Germinal center (tissue), 1 donor: ENCODE measurements at regions not wholly inside any gene's neighbourhood (a gene's known extent, or its start where the extent isn't known, plus 50 kb on each side); places are given as distances from the start of the nearest gene placed in this dataset.
"Not testable (repeated sequence)": the region's sequence is repeated elsewhere in the genome, so short reads cannot be mapped to it uniquely, and the experiment has no call there.

Source experiments
- DNase-seq: peaks from one replicate; pipeline ENCODE4 v3.0.0; 2012; ENCODE audit warnings: mixed read lengths, low spot score

GRCh38 chr1:58836408-58836807 lies 52.6 kb upstream of the JUN start:
- DNase-seq: no peak

DNA sequence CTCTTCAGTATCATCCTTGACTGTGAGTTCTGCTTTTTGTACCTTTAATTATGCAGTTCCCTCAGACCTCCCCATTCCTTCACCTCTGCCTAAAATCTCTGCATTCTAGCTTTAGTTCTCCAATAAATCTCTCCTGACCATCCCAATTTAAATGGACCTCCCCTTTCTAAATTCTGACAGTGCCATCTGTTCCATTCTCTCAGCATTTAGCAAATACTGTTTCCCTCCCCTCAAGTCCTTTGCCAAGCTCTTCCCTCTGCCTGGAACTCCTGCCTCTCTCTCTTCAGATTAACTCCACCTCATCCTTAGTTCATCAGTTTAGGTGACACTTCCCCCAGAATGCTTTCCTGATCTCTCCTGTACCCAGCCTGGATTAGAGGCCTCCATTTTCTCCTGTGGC lies 54.0 kb upstream of the JUN start:
- no peak for DNase-seq

- no peak for DNase-seq
These were observed 55.4 kb upstream of the JUN start for GRCh38 chr1:58839147-58839795.

- DNase-seq: no peak
These were observed 56.3 kb upstream of the JUN start for GRCh38 chr1:58839846-58840835.

- DNase-seq: peak; percentile 18
These were observed 57.6 kb upstream of the JUN start for GRCh38 chr1:58841455-58841854.

GRCh38 chr1:58842941-58843340 lies 59.1 kb upstream of the JUN start:
- DNase-seq: no peak

GRCh38 chr1:58844176-58844575 lies 60.3 kb upstream of the JUN start:
- no peak for DNase-seq

DNA sequence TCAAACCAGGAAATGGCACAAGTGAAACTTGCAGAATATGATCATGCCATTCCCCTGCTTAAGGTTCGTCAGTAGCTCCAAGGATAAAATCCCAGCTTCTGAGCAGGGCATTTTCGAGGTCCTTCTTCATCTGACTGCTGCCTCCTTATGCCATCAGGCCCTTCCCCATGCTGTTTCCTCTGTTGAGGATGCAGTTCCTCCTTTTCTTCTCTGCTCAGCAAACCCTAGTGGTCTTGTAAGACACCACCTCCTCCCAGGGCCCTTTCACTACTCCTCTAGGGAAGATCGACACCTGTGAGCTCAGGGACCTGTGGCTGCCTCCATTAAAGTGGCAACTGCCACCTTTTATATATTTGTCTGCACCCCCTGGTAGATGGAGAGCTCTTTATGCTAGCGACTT lies 62.1 kb upstream of the JUN start:
- DNase-seq: no peak

DNA sequence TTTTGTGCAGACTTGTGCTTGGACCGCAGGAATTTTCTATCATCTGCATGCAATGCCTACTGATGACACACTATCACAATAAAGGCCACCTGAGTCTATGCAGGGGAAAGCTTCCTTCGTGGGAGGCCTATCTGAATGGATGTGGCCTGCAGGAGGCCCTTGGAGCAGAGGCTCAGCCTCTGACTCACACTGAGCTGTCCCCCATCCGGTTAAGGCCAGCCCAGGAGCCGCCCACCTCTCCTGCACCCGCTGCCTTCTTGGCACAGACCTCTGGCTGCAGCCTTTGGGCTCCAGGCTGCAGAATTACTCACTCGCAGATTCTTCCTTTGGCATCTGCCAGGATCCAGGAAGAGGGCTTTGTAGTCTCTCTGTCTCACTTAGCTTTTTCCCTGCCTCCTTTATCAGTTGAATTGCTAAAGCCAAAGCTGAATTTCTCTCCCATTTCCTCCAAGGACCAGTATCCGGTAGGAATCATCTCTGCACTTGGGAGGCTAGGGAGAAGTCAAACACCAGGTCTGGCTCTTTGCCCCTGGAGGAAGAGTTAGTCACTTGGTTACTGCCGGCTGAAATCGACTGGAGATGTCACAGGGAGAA lies 65.1 kb upstream of the JUN start:
- no peak for DNase-seq

DNA sequence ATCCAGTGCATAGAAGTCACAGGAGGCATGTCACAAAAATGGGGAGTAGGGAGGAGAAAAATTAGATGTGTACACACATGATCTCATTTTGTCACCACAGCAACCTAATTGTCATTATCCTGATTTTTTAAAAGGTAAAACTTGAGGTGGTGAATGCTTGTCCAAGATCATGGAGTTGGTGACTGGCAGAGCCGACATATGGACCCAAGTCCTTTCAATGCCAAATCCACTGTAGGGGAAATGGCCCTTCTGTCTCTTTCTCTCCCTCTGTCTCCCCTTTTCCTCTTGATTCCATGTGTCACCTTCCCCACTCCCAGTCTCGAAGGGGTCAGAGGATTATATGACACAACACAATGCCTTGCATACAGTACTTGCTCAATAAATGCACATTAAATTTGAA lies 65.7 kb upstream of the JUN start:
- no peak for DNase-seq

DNA sequence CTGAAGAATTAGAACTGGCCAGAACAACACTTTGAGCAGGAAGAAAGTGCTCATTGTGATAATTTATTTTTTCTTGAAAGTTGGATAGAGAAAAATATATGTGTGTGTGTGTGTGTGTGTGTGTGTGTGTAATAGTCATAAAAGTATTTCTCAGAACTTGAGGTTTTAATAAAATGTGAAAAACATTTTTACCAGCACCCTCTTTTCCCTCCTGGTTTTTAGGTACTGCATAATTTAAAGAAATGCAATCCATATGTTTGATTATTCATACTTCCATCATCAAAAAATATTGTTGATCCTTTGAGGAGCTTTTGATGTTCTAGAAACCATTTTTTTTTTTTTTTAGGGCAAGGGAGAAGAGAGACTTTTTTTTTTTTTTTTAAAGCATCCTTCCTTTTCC lies 66.8 kb upstream of the JUN start:
- no peak for DNase-seq

DNA sequence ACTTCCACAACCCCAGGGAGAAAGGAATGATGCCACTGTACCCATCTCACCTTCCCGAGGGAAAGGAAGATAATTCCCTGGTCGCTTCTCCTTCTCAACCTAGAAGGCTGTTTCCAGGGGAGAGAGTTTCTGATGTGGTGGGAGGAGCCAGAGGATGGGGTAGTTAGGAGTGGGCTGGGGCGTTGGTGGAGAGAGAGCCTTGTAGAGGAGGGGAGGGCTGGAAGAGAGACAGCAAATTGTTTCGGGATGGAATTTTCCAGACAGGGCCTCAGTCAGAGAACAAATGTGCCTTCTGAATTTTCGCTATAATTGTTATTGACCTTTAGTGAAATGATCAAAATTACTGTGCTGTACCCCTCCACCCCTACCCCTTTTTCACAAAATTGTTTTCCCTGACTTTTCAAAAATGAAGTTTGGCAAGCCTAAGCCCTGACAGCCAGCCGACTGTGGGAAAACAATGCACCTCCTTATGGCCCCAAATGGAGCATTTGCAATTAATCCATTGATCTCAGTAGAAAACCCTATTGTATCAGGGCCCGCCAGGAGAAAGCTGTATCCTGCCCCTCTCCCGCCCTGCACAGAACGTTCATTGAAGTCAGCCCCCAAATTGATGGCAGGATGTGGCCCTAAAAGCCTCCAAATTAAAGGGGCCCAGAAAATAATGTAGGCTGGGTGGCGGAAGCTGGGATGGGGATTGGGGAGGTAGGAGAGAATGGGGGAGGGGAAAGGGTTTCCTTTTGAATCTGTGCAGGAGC lies 69.1 kb upstream of the JUN start:
- DNase-seq: no peak

DNA sequence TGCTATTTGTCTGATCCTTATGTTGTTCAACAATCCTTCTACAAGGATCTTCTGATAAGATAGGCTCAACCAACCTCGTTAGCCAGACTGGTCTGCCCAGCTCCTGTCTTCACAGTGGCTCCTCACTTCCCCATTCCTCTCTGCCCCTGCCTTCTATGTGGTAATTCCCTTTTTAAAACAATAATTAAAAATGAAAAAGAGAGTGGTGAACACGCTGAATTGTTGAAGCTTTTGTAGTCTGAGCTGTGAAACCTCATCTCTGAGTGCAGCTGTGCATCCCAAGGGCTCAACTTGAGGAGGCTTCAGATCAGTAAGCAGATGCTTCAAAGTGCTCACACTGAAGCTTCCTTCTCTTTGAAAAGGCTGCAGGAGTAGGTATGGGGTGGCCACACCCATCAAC lies 70.7 kb upstream of the JUN start:
- no peak for DNase-seq

- no peak for DNase-seq
These were observed 71.7 kb upstream of the JUN start for GRCh38 chr1:58855274-58856165.

DNA sequence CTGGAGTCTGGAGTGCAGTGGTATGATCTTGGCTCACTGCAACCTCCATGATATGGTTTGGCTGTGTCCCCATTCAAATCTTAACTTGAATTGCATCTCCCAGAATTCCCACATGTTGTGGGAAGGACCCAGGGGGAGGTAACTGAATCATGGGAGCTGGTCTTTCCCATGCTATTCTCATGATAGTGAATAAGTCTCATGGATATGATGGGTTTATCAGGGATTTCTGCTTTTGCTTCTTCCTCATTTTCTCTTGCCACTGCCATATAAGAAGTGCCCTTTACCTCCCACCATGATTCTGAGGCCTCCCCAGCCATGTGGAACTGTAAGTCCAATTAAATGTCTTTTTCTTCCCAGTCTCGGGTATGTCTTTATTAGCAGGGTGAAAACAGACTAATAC lies 72.4 kb upstream of the JUN start:
- DNase-seq: not testable (repeated sequence)

DNA sequence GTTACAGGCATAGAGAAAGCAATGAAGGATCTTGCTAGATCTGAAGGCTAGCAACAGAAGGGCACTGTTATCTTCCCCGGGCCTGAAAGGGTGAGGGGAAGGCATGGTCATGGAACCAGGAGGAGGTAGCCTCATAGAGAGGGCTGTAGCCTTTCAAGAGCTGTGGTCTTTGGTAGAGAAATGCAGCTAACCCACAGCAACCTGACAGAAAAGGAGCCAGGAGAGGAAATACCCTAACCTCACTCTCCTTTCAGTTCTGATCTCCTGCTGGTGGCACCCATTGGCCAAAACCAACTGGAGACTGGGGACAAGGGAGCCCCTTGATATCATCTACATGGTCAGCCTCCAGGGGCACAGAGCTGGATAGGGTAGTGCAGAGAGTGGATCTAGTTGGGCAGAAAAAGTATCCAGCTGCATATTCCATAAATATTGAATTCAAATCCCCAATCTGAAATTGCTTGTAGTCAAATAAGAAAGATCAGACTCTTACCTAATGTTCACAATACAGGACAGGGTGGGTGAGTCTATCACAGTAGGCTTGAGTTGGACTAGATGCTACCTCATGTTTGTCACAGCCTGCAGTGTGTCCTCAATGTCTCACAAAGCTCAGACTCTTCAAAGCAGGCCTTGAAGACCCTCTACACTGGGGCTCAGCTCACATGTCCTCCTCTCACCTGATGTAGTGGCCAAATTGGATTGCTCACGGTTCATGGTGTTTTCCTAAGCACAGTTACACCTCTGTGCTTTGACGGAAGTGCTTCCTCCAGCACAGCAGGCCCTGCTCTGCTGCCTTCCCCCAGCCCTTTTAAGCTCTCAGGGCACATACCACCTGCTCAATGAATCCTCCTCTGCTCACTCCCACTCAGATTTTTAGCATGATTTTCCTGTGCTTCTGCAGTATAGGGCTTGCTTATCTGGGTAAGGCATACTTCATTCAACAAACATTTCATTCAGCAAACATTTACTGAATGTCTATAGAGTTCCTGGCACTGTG lies 74.1 kb upstream of the JUN start:
- no peak for DNase-seq

GRCh38 chr1:58859769-58860485 lies 76.1 kb upstream of the JUN start:
- no peak for DNase-seq

GRCh38 chr1:58861076-58861475 lies 77.2 kb upstream of the JUN start:
- DNase-seq: no peak

- DNase-seq: no peak
These were observed 77.7 kb upstream of the JUN start for GRCh38 chr1:58861506-58861905.
